GM12864 (cell line): ENCODE measurements at regions not wholly inside any gene's neighbourhood (a gene's known extent, or its start where the extent isn't known, plus 50 kb on each side); places are given as distances from the start of the nearest gene placed in this dataset.

ENCODE experiments used
- DNase-seq: peaks from one replicate; pipeline ENCODE4 v3.0.0-alpha.2; 2011; ENCODE audit warnings: low read depth
- H3K4me3 ChIP-seq: 2 replicates; pipeline ENCODE4 v1.5.1; 2011; ENCODE audit warnings: mild to moderate bottlenecking, low read depth, low read length, control low read depth
- TF ChIP-seq, protein P1 (sequence below): IDR thresholded peaks from 2 replicates; pipeline ENCODE4 v1.5.1; 2011; ENCODE audit warnings: low read depth, mild to moderate bottlenecking, moderate library complexity, low read length, control low read depth, inconsistent platforms; ENCODE audit errors: missing control alignments

DNA sequence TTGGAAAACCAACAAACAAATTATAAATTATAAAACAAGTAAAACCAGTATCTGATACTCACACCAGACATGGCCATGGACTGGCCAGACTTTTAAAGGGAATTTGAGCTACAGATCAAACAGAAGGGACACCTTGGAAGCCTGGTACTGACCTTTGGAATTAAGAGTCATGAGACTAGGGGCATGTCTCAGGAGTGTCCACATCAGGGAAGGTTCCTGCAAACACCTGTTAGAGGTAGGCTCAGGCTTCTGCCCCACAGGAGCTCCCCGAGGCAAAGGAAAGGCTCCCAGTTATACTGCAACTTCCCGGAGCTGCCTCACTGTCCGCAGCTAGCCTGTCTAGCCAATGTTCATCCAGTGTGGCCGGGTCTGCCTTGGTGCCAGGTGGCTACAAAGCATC, 290.1 kb downstream of the BUD13 start:
- no peak overlapping the region for H3K4me3 ChIP-seq
- DNase-seq, result no peak
- TF ChIP-seq, protein P1, sequence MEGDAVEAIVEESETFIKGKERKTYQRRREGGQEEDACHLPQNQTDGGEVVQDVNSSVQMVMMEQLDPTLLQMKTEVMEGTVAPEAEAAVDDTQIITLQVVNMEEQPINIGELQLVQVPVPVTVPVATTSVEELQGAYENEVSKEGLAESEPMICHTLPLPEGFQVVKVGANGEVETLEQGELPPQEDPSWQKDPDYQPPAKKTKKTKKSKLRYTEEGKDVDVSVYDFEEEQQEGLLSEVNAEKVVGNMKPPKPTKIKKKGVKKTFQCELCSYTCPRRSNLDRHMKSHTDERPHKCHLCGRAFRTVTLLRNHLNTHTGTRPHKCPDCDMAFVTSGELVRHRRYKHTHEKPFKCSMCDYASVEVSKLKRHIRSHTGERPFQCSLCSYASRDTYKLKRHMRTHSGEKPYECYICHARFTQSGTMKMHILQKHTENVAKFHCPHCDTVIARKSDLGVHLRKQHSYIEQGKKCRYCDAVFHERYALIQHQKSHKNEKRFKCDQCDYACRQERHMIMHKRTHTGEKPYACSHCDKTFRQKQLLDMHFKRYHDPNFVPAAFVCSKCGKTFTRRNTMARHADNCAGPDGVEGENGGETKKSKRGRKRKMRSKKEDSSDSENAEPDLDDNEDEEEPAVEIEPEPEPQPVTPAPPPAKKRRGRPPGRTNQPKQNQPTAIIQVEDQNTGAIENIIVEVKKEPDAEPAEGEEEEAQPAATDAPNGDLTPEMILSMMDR, result no peak

DNA sequence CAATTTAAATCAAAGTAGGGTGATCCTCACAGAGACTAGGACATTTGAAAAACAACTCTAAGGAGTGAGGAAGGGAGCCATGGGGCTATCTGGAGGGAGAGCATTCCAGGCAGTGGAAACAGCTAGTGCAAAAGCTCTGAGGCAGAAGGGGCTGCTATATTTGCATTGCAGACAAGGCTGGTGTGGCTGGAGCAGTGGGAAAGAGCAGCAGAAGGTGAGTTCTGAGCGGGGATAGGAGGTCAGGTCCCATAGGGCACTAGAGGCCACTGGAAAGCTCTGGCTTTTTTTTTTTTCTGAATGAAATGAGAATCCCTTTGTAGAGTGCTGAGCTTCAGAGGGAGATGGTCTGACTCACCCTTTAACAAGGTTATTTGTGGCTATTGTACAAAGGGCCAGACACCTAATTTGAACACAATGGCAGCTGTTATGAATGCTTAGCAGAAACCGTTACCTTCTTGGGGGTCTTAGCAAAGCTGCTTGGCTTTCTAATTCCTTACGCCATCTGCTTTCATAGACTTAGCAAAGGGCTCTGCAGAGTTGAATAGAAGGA, 291.6 kb downstream of the BUD13 start:
- TF ChIP-seq, protein P1, result no peak
- no peak overlapping the region for H3K4me3 ChIP-seq
- no peak for DNase-seq

DNA sequence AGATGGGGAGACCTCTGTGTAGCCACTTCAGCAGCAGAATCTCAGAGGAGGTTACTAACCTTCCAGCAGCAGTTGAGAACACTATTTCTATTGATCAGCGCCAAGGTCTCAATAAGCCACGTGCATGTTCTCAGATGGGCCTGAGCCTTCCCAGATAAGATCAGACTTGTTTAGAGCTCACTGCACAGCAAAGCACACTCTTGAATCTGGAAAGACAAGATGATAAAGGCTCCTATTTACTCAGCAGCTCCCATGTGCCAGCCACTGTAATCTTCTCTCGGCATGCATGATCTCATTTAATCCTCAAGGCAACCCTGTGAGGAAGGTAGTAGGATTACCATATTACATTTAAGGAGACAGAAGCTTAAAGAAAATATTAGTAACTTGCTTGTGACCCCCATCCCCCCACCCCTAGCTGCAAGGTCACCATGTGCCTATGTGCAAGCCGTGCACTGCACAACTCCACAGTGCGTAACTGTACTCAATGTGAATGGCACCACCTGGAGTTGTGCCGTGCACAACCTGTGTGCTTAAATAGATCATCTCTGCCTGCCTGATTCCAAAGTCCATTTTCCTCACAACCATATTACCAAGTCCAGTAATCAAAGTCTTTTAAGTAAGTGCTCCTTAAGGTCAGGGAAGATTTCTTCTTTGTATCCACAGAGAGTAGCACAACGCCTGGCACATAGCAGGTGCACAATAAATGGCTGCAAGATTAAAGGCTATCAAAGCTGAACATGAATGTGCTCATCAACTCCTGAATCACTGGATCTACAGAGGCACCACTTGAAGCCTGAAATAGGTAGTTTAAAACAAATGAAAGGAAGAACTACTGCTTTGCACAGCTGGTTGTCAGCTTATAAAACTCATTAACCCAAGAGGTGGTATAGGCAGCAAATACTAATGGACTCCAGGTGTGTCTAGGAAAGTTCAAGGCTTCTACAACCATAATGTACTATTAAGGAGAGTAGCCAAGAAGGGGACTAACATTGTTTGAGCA, 293.8 kb downstream of the BUD13 start:
- no peak overlapping the region for H3K4me3 ChIP-seq
- TF ChIP-seq, protein P1, result no peak
- no peak for DNase-seq

DNA sequence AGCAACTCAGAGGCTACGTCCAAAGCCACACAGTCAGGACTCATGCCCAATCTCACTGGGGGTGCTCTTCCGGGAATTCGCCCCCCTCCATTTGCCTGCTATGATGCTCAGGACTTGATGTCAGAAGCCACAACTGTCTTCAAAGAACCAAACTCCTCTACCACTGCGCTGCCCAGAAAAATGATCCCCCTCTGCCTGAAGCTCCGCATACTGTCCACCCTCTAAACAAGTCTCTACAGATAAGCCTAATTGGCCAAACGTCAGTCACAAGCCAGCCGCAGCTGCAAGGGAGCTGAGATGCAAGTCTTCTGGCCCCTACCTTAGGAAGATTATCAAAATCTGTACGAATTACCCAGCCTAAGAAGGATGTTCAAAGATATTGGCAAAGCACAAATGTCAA, 294.6 kb downstream of the BUD13 start:
- H3K4me3 ChIP-seq, result no peak overlapping the region
- DNase-seq, result no peak
- TF ChIP-seq, protein P1, result no peak

DNA sequence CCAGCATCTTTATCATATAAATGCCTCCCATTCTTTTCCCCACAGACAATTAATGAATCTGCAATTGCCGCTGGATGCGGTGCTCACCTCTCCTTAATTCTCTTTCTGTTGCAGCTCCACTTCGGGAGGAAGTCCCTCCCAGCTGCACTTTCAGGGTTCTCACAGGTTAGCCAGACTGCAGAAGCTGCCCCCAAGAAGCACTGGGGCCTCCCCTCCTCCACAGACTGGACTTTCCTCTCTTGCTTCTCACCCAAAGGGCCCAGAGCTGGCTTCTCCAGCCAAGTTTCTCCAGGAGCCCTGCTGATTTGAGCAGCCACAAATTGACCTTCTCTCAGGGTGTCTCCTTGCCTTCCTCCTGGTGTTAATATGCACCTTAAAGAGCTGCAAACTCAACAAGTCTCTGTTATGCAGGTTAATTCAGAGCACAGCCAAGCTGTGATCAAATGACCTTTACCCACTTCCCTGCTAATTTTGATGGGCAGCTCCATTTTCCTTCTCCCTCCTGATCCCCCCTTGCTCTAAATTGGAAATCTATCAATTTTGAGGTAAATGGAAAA, 298.9 kb downstream of the BUD13 start:
- H3K4me3 ChIP-seq, result no peak overlapping the region
- DNase-seq, result no peak
- TF ChIP-seq, protein P1, result no peak

DNA sequence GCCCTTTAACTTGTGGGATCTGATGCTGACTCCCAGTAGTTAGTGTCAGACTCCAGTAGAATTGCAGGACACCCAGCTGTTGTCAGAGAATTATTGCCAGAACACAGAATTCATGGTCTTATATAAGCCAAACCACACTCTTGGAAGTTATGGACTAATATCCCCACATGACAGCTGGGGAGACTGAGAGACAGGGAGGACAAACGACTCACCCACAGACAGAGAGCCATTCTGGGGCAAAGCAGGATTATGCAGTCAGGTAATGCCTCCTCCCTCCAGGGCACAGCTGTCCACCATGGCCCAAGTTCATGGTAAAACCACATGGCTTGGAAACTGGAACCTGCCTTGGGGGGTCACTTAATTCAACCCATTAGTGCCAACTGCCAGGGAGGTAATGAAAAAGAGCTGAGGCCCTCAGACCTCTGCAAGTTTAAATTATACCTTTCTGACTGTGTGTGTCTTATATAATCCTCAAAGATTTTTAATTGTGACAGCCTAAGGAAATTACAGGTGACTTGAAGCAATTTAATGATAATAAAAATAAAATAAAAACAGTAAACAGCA, 299.5 kb downstream of the BUD13 start:
- TF ChIP-seq, protein P1, result no peak
- H3K4me3 ChIP-seq, result no peak overlapping the region
- DNase-seq, result no peak
